ENCODE measurements at regions not wholly inside any gene's neighbourhood (a gene's known extent, or its start where the extent isn't known, plus 50 kb on each side); places are given as distances from the start of the nearest gene placed in this dataset.

GRCh38 chr1:118751166-118751565 lies 237.0 kb downstream of the TBX15 start:
- intact Hi-C loops (cut with DNase I): loop anchor here in 1 of 2 donors (10.0 kb wide), 1 partner anchor 234 kb away; the partner anchor contains the start of gene TBX15
- DNase-seq (ENCODE audit: low spot score): no peak

DNA sequence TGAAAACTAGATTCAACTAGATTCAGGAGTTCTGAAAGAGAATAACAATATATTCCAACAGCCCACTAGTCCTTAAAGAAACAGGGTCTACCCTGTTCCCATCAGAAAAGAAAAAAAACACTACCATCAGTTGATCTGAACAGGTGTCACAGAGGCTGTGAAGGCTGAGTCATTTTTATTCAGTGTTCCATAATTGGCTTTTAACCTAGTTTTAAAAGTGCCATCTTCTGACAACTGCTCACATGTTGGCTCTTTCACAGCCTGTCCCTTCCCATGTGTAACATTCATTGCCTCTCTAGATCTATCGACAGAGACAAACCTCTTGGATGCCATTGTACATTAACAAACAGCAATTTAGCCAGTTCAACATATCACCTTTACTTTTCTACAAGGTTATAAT lies 243.7 kb downstream of the TBX15 start:
- DNase-seq (ENCODE audit: low spot score): no peak
- intact Hi-C loops (cut with DNase I): no loop called here

DNA sequence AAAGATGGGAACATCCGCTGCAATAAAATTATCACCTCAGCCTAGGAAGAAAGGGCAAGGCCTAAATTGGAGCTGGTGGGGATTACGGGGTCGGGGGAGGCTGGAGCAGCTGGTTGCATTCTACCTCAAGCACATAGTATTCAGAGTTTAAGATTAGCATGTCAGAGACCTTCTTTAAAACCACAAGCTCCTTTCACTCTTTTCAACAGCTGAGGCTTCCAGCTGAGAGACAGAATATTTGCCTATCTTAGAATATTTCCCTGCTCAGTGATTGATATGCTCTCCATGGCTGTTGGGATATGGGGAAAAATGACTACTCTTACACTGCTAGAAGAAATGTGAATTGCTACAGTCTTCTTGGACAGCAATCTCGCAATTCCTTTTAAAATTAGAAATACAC lies 248.6 kb downstream of the TBX15 start:
- intact Hi-C loops (cut with DNase I): no loop called here

GRCh38 chr1:118736322-118736721 lies 251.8 kb downstream of the TBX15 start:
- no peak for DNase-seq (ENCODE audit: low spot score)
- intact Hi-C loops (cut with DNase I): no loop called here

More for the DNA sequence above, 248.6 kb downstream of the TBX15 start:
- DNase-seq (ENCODE audit: low spot score): no peak

DNA sequence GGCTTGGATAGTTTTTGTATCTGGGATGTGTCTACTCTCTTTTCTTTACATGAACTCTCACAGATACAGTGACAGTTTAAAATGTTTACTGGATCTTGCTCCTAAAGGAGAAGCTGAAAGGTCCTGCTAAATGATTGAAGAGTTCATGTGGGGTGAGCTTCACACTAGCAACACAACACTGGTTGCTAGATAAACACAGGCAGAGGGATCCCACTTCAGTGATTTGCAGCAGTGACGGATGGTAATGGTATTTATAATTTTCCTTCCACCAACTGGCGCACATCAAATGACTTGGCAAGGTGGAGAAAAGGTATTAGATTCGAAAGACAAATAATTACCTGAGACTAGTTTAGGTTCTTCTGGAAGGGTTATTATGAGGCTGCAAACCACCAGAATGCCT lies 270.2 kb downstream of the TBX15 start:
- intact Hi-C loops (cut with DNase I): no loop called here
- DNase-seq (ENCODE audit: low spot score): no peak

GRCh38 chr1:118716775-118717174 lies 271.4 kb downstream of the TBX15 start:
- intact Hi-C loops (cut with DNase I): no loop called here
- DNase-seq (ENCODE audit: low spot score): no peak

GRCh38 chr1:118711356-118711755 lies 276.8 kb downstream of the TBX15 start:
- intact Hi-C loops (cut with DNase I): no loop called here
- DNase-seq (ENCODE audit: low spot score): no peak

DNA sequence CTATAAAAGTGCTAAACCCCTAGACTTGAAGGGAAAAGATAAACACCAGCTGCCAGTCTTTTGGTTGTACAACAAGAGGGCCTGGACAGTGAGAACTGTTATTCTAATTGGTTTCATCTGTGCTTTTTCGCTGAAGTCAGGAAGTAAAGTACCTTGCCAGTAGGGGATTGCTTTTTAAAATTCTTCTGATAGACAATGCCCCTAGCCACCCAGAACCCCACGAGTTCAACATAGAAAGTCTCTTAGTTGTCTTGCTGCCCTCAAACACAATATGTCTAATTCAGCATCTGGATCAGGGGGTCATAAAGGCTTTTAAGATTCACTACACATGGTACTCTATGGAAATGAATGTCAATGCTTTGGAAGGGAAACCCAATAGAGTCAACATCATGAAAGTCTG lies 289.2 kb downstream of the TBX15 start:
- intact Hi-C loops (cut with DNase I): no loop called here
- DNase-seq (ENCODE audit: low spot score): no peak

DNA sequence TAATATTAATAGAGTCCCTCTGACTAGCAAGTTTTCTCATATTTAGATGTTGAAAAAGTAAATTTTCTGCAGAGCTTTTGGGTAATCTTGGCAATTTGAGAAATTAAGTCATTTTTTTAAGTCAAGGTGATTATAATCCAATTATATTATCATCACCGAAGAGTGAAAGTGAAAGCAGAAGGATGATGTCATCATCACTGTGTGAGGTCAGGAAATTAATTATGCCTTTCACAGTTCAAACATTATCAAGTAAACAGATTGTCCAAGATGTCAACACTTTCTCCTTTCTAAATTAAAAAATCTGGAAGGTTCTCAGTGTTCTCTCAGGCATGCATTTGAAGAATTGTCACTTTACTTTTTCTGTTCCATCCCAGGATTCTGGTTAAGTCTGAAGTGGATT lies 296.0 kb downstream of the TBX15 start:
- DNase-seq (ENCODE audit: low spot score): no peak
- intact Hi-C loops (cut with DNase I): no loop called here

DNA sequence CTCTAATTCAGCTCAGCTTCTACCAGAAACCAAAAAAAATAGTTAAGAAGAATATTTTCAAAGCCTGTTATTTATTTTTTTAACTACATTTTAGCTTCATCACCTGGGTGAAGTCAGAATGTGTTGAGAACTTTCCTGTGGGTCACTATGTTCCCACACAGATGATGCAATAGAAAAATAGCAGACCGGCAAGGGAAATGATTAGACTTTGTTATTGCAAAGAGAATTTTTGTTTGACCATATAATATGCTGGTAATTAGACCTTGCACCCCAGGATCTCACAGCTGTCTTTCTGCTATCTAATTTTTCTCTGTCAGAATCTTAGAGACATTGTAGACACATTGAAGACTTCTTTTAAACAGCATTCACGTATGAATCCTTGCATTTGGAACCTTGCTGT lies 299.3 kb downstream of the TBX15 start:
- no peak for DNase-seq (ENCODE audit: low spot score)
- intact Hi-C loops (cut with DNase I): no loop called here

- no peak for DNase-seq (ENCODE audit: low spot score)
- intact Hi-C loops (cut with DNase I): no loop called here
Observed at GRCh38 chr1:118661769-118662320, 326.3 kb downstream of the TBX15 start.

DNA sequence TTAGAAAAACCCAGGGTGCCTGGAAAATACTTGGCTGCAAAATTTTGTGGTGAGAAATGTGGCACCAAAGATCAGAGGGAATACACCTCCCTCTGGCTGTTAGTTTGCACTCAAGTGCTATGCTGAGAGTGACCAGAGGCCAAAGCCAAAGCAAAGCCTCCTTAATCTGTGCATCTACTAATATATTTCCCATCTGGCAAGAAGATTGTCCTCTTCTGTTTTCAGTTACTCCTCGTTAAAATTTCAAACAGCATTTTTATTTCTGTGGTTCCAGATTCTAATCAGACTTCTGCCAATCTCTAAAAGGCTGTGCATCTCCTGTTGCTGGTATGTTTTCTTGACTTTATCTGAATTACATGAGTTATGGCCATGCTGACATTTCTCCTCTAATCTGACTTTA lies 327.4 kb downstream of the TBX15 start:
- no peak for DNase-seq (ENCODE audit: low spot score)
- intact Hi-C loops (cut with DNase I): no loop called here

- intact Hi-C loops (cut with DNase I): no loop called here
- no peak for DNase-seq (ENCODE audit: low spot score)
Observed at GRCh38 chr1:118659646-118660045, 328.5 kb downstream of the TBX15 start.

DNA sequence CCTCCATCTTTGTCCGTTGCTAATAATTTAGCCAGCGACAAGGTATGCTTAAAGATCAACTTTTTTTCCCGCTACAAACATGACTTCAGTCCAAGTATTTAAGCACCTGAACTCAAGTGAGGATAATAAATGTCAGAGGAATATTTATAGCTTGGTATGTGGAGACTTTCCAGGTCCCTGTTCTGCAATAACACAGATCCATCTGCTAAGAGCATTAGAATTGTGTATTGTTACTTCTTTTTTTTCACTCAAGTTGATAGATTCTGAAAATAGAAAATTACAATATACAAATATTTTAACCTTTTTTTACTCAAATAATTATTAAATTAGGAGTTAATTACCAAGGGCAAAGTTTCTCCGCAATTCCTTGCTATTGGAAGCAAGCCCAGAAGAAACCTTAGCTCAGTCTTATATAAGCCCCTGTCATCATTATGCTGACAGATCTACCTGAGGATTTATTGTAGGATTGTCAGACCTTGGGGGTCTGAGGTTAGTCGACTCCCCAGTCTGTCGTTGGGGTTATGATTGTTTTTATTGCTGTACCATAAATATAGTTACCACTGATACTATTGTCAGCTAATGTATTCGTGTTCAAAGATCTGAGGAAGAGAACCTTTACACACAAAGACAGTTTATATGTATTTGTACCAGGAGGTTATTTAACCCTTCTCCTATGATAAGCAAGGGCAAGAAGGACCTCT lies 337.9 kb downstream of the TBX15 start:
- intact Hi-C loops (cut with DNase I): no loop called here
- no peak for DNase-seq (ENCODE audit: low spot score)

- intact Hi-C loops (cut with DNase I): no loop called here
- DNase-seq (ENCODE audit: low spot score): no peak
Observed at GRCh38 chr1:118649369-118650106, 338.6 kb downstream of the TBX15 start.

- no peak for DNase-seq (ENCODE audit: low spot score)
- intact Hi-C loops (cut with DNase I): no loop called here
Observed at GRCh38 chr1:118636004-118636403, 352.1 kb downstream of the TBX15 start.

DNA sequence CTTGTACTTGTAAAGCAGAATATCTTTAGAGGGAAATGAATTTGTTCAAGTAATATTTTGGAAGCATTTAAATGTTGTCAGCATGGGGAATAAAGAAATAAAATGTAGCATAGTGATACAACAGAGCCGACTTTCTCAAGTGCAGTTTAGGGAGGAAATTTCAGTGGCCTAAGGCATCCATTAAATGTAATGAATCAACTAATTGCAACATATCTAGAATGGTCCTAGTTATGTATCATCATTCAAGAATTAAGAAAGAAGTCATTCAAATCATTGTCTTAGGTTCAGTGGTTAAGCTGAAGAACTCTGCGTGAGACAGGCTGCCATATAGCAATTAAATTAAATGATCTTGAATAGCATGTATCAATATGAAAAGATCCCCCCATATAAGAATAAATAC lies 360.7 kb downstream of the TBX15 start:
- no peak for DNase-seq (ENCODE audit: low spot score)
- intact Hi-C loops (cut with DNase I): no loop called here

GRCh38 chr1:118621839-118622238 lies 366.3 kb downstream of the TBX15 start:
- intact Hi-C loops (cut with DNase I): no loop called here
- no peak for DNase-seq (ENCODE audit: low spot score)

DNA sequence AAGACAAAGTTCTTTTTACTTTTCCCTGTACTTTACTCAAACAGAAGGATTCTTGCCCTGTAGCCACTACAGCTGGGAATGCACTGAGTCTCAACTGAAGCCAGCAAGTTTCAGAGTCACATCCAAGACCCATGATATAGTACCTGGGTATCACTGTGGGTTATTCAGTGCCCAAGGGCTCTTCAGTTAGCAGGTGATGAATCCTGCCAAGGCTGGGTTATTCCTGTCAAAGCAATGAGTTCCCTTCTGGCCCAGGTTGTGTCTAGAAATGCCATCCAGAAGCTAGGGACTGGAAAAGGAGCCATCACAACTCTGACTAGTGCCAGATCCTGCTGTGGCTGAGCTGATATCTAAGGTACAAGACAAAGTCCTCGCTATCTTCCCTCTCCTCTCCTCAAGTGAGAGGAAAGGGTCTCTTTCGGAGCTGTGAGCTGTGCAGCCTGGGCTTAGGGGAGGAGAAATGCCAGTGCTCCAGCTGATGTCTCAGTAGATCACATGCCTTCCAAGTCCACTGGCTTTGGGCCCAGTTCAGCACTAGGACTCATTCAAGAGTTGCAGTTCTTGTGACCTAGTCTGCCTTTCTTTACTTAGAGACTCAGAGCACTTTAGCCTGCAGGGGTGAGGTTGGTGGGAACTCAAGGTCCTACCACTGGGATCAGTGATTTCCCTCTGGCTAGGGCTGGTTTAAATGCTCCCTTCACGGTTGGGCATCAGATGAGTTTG lies 369.4 kb downstream of the TBX15 start:
- DNase-seq (ENCODE audit: low spot score): no peak
- intact Hi-C loops (cut with DNase I): no loop called here

DNA sequence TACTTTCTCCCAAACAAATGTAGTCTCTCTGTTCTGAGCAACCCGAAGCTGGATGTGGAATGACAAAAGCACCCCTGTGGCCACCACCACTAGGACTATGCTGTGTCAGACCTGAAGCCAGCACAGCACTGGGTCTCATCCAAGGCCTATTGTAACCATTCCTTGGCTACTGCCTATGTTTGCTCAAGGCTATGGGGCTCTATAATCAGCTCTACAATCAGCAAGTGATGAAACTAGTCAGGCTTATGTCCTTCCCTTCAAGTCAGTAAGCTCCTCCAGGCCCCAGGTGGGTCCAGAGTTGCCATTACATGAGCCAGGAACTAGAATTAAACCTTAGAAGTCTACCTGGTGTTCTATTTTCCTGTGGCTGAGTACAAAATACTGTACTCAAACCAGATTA lies 370.2 kb downstream of the TBX15 start:
- no peak for DNase-seq (ENCODE audit: low spot score)
- intact Hi-C loops (cut with DNase I): no loop called here
